Right renal cortex interstitium (tissue), 3 donors: ENCODE measurements at regions not wholly inside any gene's neighbourhood (a gene's known extent, or its start where the extent isn't known, plus 50 kb on each side); places are given as distances from the start of the nearest gene placed in this dataset.

Experiments used
- DNase-seq, 3 donors: peaks; one replicate each; pipeline ENCODE4 v3.0.0-alpha.2; 2013; ENCODE audit warnings: low read depth in 3 of 3, low spot score in 2 of 3

DNA sequence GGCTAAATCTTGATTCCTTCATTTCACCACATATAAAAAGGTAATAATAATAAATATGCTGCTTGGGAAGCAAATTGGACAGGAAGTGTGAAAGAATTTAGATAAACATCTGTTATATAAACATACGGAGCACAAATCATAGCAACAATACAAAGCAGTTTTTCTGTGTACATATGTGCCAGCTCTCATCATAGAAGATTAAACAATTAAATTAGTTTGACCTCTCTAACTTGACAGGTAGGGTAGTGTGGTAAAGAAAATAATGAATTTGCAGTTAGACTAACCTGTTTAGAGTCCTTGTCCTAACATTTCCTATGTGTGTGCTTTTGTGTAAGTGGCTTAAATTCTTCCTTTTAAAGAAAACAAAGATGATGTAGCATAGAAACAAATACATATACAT lies 995.7 kb upstream of the TENM4 start:
- no peak for DNase-seq

- no peak for DNase-seq
Observed at GRCh38 chr11:80435345-80435744, 994.5 kb upstream of the TENM4 start.

GRCh38 chr11:80432057-80432456 lies 991.2 kb upstream of the TENM4 start:
- DNase-seq: no peak

- no peak for DNase-seq
Observed at GRCh38 chr11:80424012-80424695, 983.3 kb upstream of the TENM4 start.

DNA sequence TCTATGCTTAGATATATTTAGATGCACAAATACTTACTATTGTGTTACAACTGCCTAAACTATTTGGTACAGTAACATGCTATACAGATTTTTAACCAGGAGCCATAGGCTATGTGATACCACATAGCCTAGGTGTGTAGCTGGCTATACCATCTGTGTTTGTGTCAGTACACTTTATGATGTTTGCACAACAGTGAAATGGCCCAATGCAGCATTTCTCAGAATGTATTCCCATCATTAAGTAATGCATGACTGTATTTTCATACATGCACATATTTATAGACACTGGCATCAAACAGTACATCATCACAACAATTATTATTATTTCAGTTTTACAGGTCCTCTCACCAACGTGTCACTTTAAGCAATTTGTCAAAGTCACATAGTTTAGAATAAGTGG lies 979.5 kb upstream of the TENM4 start:
- DNase-seq: no peak

GRCh38 chr11:80417681-80418080 lies 976.9 kb upstream of the TENM4 start:
- DNase-seq: no peak

- no peak for DNase-seq
Observed at GRCh38 chr11:80415580-80415979, 974.8 kb upstream of the TENM4 start.

DNA sequence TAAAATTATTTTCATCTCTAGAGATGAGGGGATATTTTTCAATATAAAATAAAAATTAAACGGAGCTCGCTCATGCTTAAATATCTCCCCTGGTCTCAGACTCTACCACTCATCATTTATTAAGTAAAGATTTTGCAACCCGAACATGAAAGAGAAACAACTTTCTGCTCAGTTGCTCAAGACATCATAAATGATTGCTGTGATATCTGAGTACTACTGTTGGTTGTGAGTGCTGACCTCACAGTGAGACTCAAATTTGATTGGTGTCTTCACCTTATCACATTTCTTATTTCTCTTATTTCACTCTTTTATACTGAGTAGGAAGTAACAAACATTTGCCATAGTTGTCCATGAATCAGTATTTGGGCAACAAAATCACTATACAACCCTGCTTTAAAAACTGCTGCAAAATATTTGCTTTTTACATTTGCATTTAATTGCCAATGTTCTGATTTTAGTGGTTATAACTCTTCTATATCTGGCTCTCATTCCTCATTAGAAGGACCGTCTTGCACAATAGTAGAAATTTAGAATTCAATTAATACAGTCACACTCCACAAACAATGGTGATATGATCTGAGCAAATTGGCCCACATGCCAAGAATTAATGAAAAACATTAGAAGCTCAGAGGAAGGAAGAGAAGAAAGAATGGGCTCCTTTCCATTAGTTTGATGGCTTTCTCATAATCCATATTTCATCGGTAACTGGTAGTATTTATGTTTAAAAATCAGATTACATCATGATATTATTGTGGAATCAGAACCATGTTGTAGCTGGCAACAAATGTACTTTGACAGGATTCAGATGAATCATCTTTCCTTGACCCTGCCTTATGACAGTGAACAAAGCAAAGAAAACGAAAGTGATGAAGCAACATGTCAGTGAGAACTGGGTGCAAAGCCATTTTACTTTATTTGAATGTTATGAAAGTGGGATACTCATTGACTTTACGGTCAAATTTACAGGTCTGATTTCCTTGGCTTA lies 973.6 kb upstream of the TENM4 start:
- DNase-seq: no peak

- DNase-seq: no peak
Observed at GRCh38 chr11:80412604-80413003, 971.8 kb upstream of the TENM4 start.

DNA sequence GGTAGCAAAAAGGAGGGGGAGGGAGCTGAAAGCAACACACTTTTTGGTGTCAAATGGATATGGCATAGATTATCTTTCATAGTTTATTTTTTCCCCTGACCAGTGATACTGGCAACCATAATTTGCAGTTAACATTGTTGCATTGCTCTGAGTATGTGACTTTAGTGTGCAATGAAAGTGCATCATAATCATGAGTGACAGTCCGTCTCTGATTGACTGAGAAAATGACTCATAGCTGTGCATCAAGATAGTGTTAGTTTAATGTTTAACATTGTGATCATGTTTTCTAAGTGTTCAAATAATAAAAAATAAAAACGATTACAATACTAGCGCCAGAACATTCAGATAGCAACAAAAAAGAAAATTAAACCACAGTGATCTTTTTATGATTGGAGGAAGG lies 952.4 kb upstream of the TENM4 start:
- no peak for DNase-seq

- DNase-seq: no peak
Observed at GRCh38 chr11:80390505-80390904, 949.7 kb upstream of the TENM4 start.

- DNase-seq: no peak
Observed at GRCh38 chr11:80388536-80388935, 947.7 kb upstream of the TENM4 start.

DNA sequence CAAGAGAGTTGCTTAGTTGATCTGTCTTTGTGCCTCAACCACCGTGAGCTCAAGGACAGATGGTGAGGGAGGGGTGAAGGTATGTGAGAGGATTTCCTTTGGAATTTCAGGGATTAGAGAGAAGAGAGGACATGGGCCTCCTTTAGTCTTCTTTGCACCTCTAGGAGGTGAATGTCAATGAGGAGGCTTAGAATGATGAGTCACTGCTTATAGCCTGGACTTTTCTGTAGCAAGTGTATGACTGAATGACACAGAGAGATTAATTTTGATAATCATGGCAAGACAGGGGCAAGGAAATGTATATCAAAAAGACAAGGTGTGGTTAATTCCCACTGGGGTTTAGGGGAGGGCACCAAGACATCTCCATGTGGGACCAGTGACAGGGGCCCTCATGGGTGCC lies 947.3 kb upstream of the TENM4 start:
- DNase-seq: no peak

DNA sequence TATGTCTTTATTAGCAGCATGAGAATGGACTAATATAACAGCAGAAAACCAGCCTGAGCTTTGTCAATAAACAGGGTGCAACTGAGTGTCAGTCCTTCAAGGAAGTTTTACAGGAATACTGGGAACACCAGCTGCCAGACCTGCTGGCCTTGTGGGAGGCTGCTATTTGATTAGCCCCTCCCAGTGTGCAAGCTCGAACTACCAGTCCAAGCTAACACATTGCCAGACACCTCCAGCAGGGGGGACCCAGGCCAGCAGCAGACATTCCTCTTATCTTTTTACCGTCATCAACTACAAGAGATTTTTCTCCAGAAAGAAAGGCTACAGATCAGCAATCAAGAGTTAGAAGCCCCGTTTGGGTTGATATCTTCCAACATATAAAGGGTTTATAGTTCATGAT lies 942.8 kb upstream of the TENM4 start:
- no peak for DNase-seq

DNA sequence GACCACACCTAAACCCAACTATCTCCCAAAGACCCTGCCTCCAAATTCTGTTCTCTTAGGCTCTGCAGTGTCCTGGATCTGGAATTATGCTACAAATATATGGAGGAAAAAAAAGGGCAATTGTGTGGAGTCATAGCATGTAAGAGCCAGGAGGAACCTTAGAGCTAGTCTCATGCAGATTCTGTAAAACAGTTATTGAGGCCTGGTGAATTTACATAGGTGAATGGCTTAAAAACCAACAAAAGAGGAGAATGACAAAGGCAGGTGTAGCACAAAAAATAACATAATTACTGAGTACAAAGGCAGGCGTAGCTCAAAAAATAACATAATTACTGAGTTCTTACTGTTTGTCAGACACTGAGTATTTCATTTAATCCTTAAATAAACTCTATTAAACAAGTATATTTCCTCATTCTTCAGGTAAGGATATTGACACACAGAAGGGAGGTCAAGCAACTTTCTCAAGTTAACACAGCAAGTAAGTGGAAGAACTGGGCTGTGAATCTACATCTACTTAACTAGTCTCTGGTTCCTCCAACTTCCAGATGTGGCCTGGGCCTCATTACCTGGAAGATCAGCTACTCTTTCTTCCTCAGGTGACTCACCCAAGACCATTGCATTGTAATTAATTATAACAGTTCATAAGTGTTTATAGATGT lies 938.9 kb upstream of the TENM4 start:
- DNase-seq: no peak

GRCh38 chr11:80371931-80372330 lies 931.1 kb upstream of the TENM4 start:
- DNase-seq: no peak

GRCh38 chr11:80365980-80366379 lies 925.1 kb upstream of the TENM4 start:
- DNase-seq: no peak

DNA sequence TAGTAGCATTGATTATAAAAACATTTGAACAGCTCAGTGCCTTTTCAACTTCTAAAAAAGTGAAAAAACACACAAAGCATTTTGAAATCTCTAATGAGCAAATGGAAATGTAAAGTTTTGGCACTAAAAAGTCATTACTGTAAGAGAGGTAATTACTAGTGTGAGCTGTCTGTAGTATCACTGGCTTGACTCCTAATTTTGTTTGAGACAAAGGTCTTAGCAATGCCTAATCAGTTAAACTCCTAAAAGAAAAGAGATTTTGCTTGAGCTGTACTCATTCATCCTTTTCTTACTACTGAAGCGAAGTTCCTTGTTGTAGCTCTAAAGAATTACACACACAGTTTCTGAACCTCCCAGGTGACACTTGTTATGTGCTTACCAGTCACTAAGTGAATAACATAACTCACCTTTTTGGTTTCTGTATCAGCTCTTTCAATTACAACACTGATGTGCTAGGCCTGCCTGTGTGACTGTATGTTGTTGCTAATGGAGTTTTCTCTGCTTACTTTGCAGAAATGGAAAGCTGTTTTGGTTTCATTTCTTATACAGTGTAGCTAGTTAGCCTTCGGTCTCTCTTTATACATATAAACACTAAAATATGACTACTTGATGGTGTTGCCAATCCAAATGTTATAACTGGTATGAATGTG lies 924.4 kb upstream of the TENM4 start:
- DNase-seq: no peak

GRCh38 chr11:80362563-80363340 lies 921.9 kb upstream of the TENM4 start:
- no peak for DNase-seq

GRCh38 chr11:80355251-80355650 lies 914.4 kb upstream of the TENM4 start:
- no peak for DNase-seq
